IMR-90 (cell line): ENCODE measurements at regions not wholly inside any gene's neighbourhood (a gene's known extent, or its start where the extent isn't known, plus 50 kb on each side); places are given as distances from the start of the nearest gene placed in this dataset.
"Not testable (repeated sequence)": the region's sequence is repeated elsewhere in the genome, so short reads cannot be mapped to it uniquely, and the experiment has no call there.

ENCODE experiments used
- ATAC-seq: fragments of 200-7000 bp; cut with Tn5 transposase; 2 replicates; pipeline ENCODE4 v1.9.1; 2020; ENCODE audit warnings: low read depth, mild to moderate bottlenecking, moderate library complexity
- BruUV-seq: library from RNA; stranded (reverse); fragments of 400-500 nt; replicated peaks from 2 replicates; lab custom pipeline; 2021; lab: Mats Ljungman, UMichigan
- CTCF ChIA-PET: fragments of 300-600 bp; formaldehyde crosslinking; extraction: SDS; loops from one replicate; lab custom pipeline; 2021; ENCODE audit warnings: antibody characterized with exemption; lab: Yijun Ruan, JAX
- POLR2A ChIA-PET: fragments of 300-600 bp; sonication (Branson Sonifier 250); formaldehyde crosslinking; loops from one replicate; lab custom pipeline; 2022; ENCODE audit warnings: antibody characterized with exemption; ENCODE audit not compliant: unreplicated experiment; lab: Charles Lee
- DNase-seq: peaks from one replicate; pipeline ENCODE4 v3.0.0; 2013
- H2AFZ ChIP-seq: replicated peaks from 2 replicates; pipeline ENCODE3; 2013; ENCODE audit warnings: low read length, mild to moderate bottlenecking; ENCODE audit not compliant: poor library complexity
- H2AK5ac ChIP-seq: 2 replicates; pipeline ENCODE4 v1.6.1; 2013; ENCODE audit warnings: low read depth, low read length, inconsistent platforms
- H2AK9ac ChIP-seq: replicated peaks from 2 replicates; pipeline ENCODE3; 2013; ENCODE audit warnings: mild to moderate bottlenecking, low read depth, low read length, moderate library complexity; ENCODE audit not compliant: poor library complexity
- H2BK120ac ChIP-seq: 2 replicates; pipeline ENCODE4 v1.6.1; 2013; ENCODE audit warnings: low read depth, low read length, inconsistent platforms
- H2BK15ac ChIP-seq: 3 replicates; pipeline ENCODE4 v1.6.1; 2013; ENCODE audit warnings: low read depth, low read length, inconsistent platforms
- H2BK20ac ChIP-seq: 2 replicates; pipeline ENCODE4 v1.6.1; 2013; ENCODE audit warnings: low read depth, mild to moderate bottlenecking, inconsistent platforms, low read length, moderate library complexity
- H2BK5ac ChIP-seq: 2 replicates; pipeline ENCODE4 v1.6.1; 2013; ENCODE audit warnings: mild to moderate bottlenecking, low read depth, low read length, inconsistent platforms; ENCODE audit not compliant: poor library complexity, severe bottlenecking
- H3K14ac ChIP-seq: replicated peaks from 2 replicates; pipeline ENCODE4 v1.6.1; 2013; ENCODE audit warnings: low read depth, low read length, inconsistent platforms
- H3K18ac ChIP-seq: 2 replicates; pipeline ENCODE4 v1.6.1; 2013; ENCODE audit warnings: low read depth, low read length, control low read depth
- H3K23ac ChIP-seq: 2 replicates; pipeline ENCODE4 v1.6.1; 2013; ENCODE audit warnings: low read depth, low read length, inconsistent platforms
- H3K27ac ChIP-seq: 2 replicates; pipeline ENCODE4 v1.5.1; 2013; ENCODE audit warnings: mild to moderate bottlenecking, control low read depth, low read length; ENCODE audit not compliant: insufficient read depth
- H3K27me3 ChIP-seq: 2 replicates; pipeline ENCODE4 v1.6.1; 2013; ENCODE audit warnings: low read length; ENCODE audit not compliant: control insufficient read depth, insufficient read depth
- H3K36me3 ChIP-seq: 2 replicates; pipeline ENCODE4 v1.6.1; 2013; ENCODE audit warnings: low read length, mixed read lengths; ENCODE audit not compliant: control insufficient read depth, insufficient read depth
- H3K4ac ChIP-seq: 2 replicates; pipeline ENCODE4 v1.6.1; 2013; ENCODE audit warnings: low read depth, low read length, inconsistent platforms
- H3K4me1 ChIP-seq: 2 replicates; pipeline ENCODE4 v1.6.1; 2013; ENCODE audit warnings: low read length, mixed read lengths; ENCODE audit not compliant: control insufficient read depth, insufficient read depth
- H3K4me2 ChIP-seq: 2 replicates; pipeline ENCODE4 v1.6.1; 2013; ENCODE audit warnings: low read depth, mild to moderate bottlenecking, control low read depth, low read length, moderate library complexity
- H3K4me3 ChIP-seq: 2 replicates; pipeline ENCODE4 v1.5.1; 2013; ENCODE audit warnings: low read depth, mild to moderate bottlenecking, control low read depth, low read length, moderate library complexity; ENCODE audit not compliant: insufficient read depth
- H3K56ac ChIP-seq: 2 replicates; pipeline ENCODE4 v1.6.1; 2013; ENCODE audit warnings: low read length, inconsistent platforms; ENCODE audit not compliant: insufficient read depth; ENCODE audit errors: extremely low read depth
- H3K79me1 ChIP-seq, 2 experiments: 2 replicates each; pipeline ENCODE4 v1.6.1; 2013; ENCODE audit warnings: low read length in 2 of 2, inconsistent platforms in 1 of 2, low read depth in 1 of 2
- H3K9ac ChIP-seq: 2 replicates; pipeline ENCODE4 v1.6.1; 2013; ENCODE audit warnings: low read depth, low read length, control low read depth
- H3K9me1 ChIP-seq: 2 replicates; pipeline ENCODE4 v1.6.1; 2013; ENCODE audit warnings: low read length, inconsistent platforms; ENCODE audit not compliant: insufficient read depth
- H3K9me3 ChIP-seq: 2 replicates; pipeline ENCODE4 v1.6.1; 2013; ENCODE audit warnings: low read length; ENCODE audit not compliant: control insufficient read depth, insufficient read depth
- H4K20me1 ChIP-seq: 2 replicates; pipeline ENCODE4 v1.6.1; 2013; ENCODE audit warnings: low read length, inconsistent platforms; ENCODE audit not compliant: insufficient read depth
- H4K5ac ChIP-seq: 2 replicates; pipeline ENCODE4 v1.6.1; 2013; ENCODE audit warnings: mild to moderate bottlenecking, low read depth, low read length, control low read depth
- H4K8ac ChIP-seq, 2 experiments: 2 replicates each; pipeline ENCODE4 v1.6.1; 2013; ENCODE audit warnings: low read depth in 2 of 2, low read length in 2 of 2, control low read depth in 1 of 2, inconsistent platforms in 1 of 2
- H4K91ac ChIP-seq: 2 replicates; pipeline ENCODE4 v1.6.1; 2013; ENCODE audit warnings: low read depth, low read length, inconsistent platforms; ENCODE audit not compliant: insufficient read depth
- WGBS, 2 experiments: methylation state at CpG; one replicate each; pipeline versions ENCODE4 v1.1.5 to v1.1.7; 2013; ENCODE audit warnings: missing lambda C conversion rate in 2 of 2; ENCODE audit not compliant: insufficient read length in 1 of 2; ENCODE audit errors: extremely low coverage in 2 of 2; 5-methylcytosine and 5-hydroxymethylcytosine counted together
- dilution Hi-C: fragments of 300-500 bp; cut with HindIII; formaldehyde crosslinking; loops from one replicate; pipeline ENCODE4 v1.14.3; 2018; ENCODE audit warnings: low sequenced_read_pairs; ENCODE audit not compliant: unreplicated experiment
- in situ Hi-C: fragments of 300-500 bp; cut with MboI; formaldehyde crosslinking; loops from 3 replicates; pipeline ENCODE4 v1.14.3; 2019; ENCODE audit warnings: low sequenced_read_pairs, inconsistent platforms, mixed read lengths
- intact Hi-C: fragments of 100-400 bp; cut with micrococcal nuclease; formaldehyde crosslinking; loops from 2 replicates; pipeline ENCODE4 v1.10.0; 2022

DNA sequence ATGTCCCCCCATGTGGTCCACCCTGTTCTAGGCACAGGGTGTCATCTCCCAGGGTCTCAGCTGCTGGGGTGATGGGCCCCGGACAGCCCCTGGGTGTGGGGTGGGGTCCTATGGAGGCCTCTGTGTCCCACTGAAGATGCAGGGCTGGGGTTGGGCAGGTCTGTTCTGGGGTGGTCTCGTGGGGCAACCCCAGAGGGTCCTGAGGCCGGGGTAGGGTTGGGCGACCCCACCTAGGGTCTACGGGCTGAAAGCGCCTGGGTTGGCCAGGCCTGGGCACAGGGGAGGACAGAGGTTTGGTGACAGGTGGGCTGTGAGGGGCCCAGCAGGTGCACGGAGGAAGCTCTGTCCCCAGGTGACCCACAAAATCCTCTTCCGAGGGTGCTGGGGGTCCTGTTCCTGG lies 159.2 kb downstream of the TMEM121 start:
- H4K5ac ChIP-seq, in situ Hi-C loops, H4K8ac ChIP-seq, CTCF ChIA-PET, H3K4me1 ChIP-seq, H3K9me1 ChIP-seq, H3K4ac ChIP-seq, H3K56ac ChIP-seq, dilution Hi-C loops, H4K20me1 ChIP-seq, H3K36me3 ChIP-seq, H2AK9ac ChIP-seq, H4K91ac ChIP-seq, H2BK5ac ChIP-seq, intact Hi-C loops, DNase-seq, H3K9ac ChIP-seq, H3K4me3 ChIP-seq, H2BK15ac ChIP-seq, H3K4me2 ChIP-seq, POLR2A ChIA-PET, H2AK5ac ChIP-seq, H3K27ac ChIP-seq, H2BK120ac ChIP-seq, H3K23ac ChIP-seq, BruUV-seq, H3K79me1 ChIP-seq, H2AFZ ChIP-seq, H2BK20ac ChIP-seq, H3K27me3 ChIP-seq, H3K18ac ChIP-seq, H3K14ac ChIP-seq, H3K9me3 ChIP-seq, ATAC-seq: not testable (repeated sequence)
- WGBS, 2 experiments = no CpG with 5 or more reads among the region's 8 CpGs

DNA sequence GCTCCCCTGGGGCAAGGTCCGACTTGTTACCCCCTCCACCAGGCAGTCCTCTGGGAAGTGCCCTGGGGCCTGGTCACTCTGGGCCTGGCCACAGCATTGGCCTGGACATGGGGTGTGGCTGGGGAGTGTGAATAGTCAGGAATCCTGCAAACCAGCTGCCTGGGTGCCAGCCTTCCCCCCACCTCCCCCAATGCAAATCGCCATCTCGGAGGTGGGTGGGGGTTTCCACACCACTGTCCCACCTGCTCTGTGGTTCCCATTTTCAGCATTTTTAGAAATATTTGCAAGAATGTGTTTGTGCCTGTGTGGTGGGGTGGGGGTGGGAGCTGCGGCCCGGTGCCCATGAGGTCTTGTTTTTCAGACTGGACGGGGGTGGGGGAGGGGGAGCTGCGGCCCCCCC lies 159.7 kb downstream of the TMEM121 start:
- BruUV-seq, H2AK5ac ChIP-seq, ATAC-seq: not testable (repeated sequence)

More for the DNA sequence above, 159.7 kb downstream of the TMEM121 start:
- intact Hi-C loops, H3K9ac ChIP-seq, H2AFZ ChIP-seq, H3K4me2 ChIP-seq, dilution Hi-C loops, H4K5ac ChIP-seq, H3K27me3 ChIP-seq, H3K23ac ChIP-seq, H2BK5ac ChIP-seq, POLR2A ChIA-PET, H3K9me3 ChIP-seq, H3K79me1 ChIP-seq, H4K91ac ChIP-seq, H3K27ac ChIP-seq, H3K4me3 ChIP-seq, H3K4ac ChIP-seq, DNase-seq, H3K9me1 ChIP-seq, H4K20me1 ChIP-seq, CTCF ChIA-PET, H3K14ac ChIP-seq, H2BK20ac ChIP-seq, in situ Hi-C loops, H3K36me3 ChIP-seq, H2BK120ac ChIP-seq, H2BK15ac ChIP-seq, H2AK9ac ChIP-seq, H3K4me1 ChIP-seq, H3K56ac ChIP-seq, H4K8ac ChIP-seq, H3K18ac ChIP-seq: not testable (repeated sequence)
- WGBS, 2 experiments = no CpG with 5 or more reads among the region's 7 CpGs
